Loucy (cell line): ENCODE measurements at regions not wholly inside any gene's neighbourhood (a gene's known extent, or its start where the extent isn't known, plus 50 kb on each side); places are given as distances from the start of the nearest gene placed in this dataset.

ENCODE experiments used
- H2AFZ ChIP-seq: fragments of 200-600 bp; sonication (generic); 2 replicates; pipeline ENCODE4 v1.6.0; 2016; ENCODE audit warnings: antibody characterized with exemption, mild to moderate bottlenecking, low read length, moderate library complexity
- H3F3A ChIP-seq: fragments of 200-600 bp; 2 replicates; pipeline ENCODE4 v1.6.0; 2016; ENCODE audit warnings: antibody characterized with exemption, low read depth, mild to moderate bottlenecking
- H3K27me3 ChIP-seq: fragments of 200-600 bp; sonication (generic); 2 replicates; pipeline ENCODE4 v1.6.1; 2014; ENCODE audit warnings: low read length, mild to moderate bottlenecking; ENCODE audit not compliant: insufficient read depth, poor library complexity, severe bottlenecking
- H3K36me3 ChIP-seq: fragments of 200-600 bp; sonication (generic); 2 replicates; pipeline ENCODE4 v1.6.1; 2016; ENCODE audit warnings: low read length; ENCODE audit not compliant: insufficient read depth
- H3K4me1 ChIP-seq: fragments of 200-600 bp; sonication (generic); 2 replicates; pipeline ENCODE4 v1.5.1; 2014; ENCODE audit warnings: low read length, mild to moderate bottlenecking; ENCODE audit not compliant: insufficient read depth, poor library complexity, severe bottlenecking
- H3K4me2 ChIP-seq: fragments of 200-600 bp; sonication (generic); 2 replicates; pipeline ENCODE4 v1.6.0; 2014; ENCODE audit warnings: antibody characterized with exemption, low read length, low read depth, mild to moderate bottlenecking; ENCODE audit not compliant: poor library complexity, severe bottlenecking
- H3K4me3 ChIP-seq: fragments of 200-600 bp; sonication (generic); 2 replicates; pipeline ENCODE4 v1.5.1; 2014; ENCODE audit warnings: low read length, mild to moderate bottlenecking, mixed read lengths; ENCODE audit not compliant: poor library complexity, severe bottlenecking
- H3K79me2 ChIP-seq: fragments of 200-600 bp; sonication (generic); 2 replicates; pipeline ENCODE4 v1.6.1; 2014; ENCODE audit warnings: low read length; ENCODE audit not compliant: insufficient read depth
- H3K9ac ChIP-seq: fragments of 200-600 bp; sonication (generic); 2 replicates; pipeline ENCODE4 v1.6.0; 2014; ENCODE audit warnings: mild to moderate bottlenecking, low read depth, low read length, moderate library complexity; ENCODE audit not compliant: poor library complexity, severe bottlenecking
- H3K9me2 ChIP-seq: fragments of 200-600 bp; sonication (generic); replicated peaks from 2 replicates; pipeline ENCODE4 v1.6.1; 2016; ENCODE audit warnings: low read depth, low read length, mixed read lengths
- H3K9me3 ChIP-seq: fragments of 200-600 bp; sonication (generic); 2 replicates; pipeline ENCODE4 v1.6.1; 2014; ENCODE audit warnings: mild to moderate bottlenecking, antibody characterized with exemption, low read length, low read depth; ENCODE audit not compliant: insufficient read depth
- H4K20me1 ChIP-seq: fragments of 200-600 bp; sonication (generic); 2 replicates; pipeline ENCODE4 v1.6.0; 2014; ENCODE audit warnings: antibody characterized with exemption, low read length, mild to moderate bottlenecking; ENCODE audit not compliant: insufficient read depth, poor library complexity, severe bottlenecking
- EZH2phosphoT487 ChIP-seq: fragments of 200-600 bp; IDR thresholded peaks from 2 replicates; pipeline ENCODE4 v1.6.1; 2018; ENCODE audit warnings: antibody characterized with exemption, mild to moderate bottlenecking, moderate library complexity, borderline replicate concordance
- TF ChIP-seq, protein P1 (sequence below): fragments of 200-600 bp; sonication (generic); conservative IDR thresholded peaks from 2 replicates; pipeline ENCODE4 v1.5.1; 2014; ENCODE audit warnings: mild to moderate bottlenecking, antibody characterized with exemption, low read length

DNA sequence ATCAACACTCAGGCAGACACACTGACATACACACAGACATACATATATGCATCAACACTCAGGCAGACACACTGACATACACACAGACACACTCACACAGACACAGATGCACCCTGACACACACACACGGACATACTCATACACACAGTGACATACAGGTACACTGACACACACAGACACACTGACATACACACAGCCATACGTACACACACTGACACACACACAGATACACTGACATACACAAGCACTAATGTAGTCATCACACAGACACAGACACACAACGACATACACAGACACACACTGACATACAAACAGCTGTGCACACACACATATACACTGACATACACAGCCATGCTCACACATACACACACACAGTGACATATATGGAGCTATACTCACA is 131.0 kb upstream of the CSF3R start:
- H2AFZ ChIP-seq = no peak overlapping the region
- no peak overlapping the region for H3K4me3 ChIP-seq
- no peak for TF ChIP-seq EZH2phosphoT487
- TF ChIP-seq, protein P1, sequence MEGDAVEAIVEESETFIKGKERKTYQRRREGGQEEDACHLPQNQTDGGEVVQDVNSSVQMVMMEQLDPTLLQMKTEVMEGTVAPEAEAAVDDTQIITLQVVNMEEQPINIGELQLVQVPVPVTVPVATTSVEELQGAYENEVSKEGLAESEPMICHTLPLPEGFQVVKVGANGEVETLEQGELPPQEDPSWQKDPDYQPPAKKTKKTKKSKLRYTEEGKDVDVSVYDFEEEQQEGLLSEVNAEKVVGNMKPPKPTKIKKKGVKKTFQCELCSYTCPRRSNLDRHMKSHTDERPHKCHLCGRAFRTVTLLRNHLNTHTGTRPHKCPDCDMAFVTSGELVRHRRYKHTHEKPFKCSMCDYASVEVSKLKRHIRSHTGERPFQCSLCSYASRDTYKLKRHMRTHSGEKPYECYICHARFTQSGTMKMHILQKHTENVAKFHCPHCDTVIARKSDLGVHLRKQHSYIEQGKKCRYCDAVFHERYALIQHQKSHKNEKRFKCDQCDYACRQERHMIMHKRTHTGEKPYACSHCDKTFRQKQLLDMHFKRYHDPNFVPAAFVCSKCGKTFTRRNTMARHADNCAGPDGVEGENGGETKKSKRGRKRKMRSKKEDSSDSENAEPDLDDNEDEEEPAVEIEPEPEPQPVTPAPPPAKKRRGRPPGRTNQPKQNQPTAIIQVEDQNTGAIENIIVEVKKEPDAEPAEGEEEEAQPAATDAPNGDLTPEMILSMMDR = no peak
- no peaks in the 10 kb centered on the region for H3K9me3 ChIP-seq
- no peaks in the 10 kb centered on the region for H3K4me1 ChIP-seq
- no peak overlapping the region for H3K9ac ChIP-seq
- H3K9me2 ChIP-seq = no peaks in the 10 kb centered on the region
- no peaks in the 10 kb centered on the region for H3K79me2 ChIP-seq
- no peaks in the 10 kb centered on the region for H4K20me1 ChIP-seq
- no peaks in the 10 kb centered on the region for H3F3A ChIP-seq
- H3K27me3 ChIP-seq = no peaks in the 10 kb centered on the region
- no peak overlapping the region for H3K4me2 ChIP-seq
- H3K36me3 ChIP-seq = no peaks in the 10 kb centered on the region

DNA sequence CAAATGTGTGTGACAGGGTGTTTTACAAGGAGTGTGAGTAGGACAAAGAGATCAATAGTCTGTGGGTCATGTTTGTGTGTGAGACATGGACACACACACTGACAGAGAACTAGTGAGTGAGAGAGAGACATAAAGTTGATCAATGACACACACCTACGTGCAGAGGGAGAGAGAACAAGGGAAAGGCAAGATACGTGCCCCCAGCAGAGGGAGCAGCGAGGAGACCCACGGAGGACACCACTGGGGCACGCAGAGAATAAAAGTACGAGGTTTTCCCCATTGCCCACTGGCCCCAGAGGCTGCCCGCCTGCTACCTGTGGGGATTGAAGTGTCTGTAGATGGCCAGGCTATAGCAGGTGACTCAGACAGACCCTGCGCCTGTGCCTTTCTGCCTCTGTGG is 130.2 kb upstream of the CSF3R start:
- no peaks in the 10 kb centered on the region for H3K4me1 ChIP-seq
- no peaks in the 10 kb centered on the region for H3K9me3 ChIP-seq
- H4K20me1 ChIP-seq = no peaks in the 10 kb centered on the region
- no peak overlapping the region for H3K4me2 ChIP-seq
- H3K9ac ChIP-seq = no peak overlapping the region
- no peak overlapping the region for H3K4me3 ChIP-seq
- no peaks in the 10 kb centered on the region for H3K79me2 ChIP-seq
- TF ChIP-seq, protein P1 = peak; percentile 46
- no peak for TF ChIP-seq EZH2phosphoT487
- H3K36me3 ChIP-seq = no peaks in the 10 kb centered on the region
- no peaks in the 10 kb centered on the region for H3F3A ChIP-seq
- H3K9me2 ChIP-seq = no peaks in the 10 kb centered on the region
- no peaks in the 10 kb centered on the region for H3K27me3 ChIP-seq
- H2AFZ ChIP-seq = no peak overlapping the region

DNA sequence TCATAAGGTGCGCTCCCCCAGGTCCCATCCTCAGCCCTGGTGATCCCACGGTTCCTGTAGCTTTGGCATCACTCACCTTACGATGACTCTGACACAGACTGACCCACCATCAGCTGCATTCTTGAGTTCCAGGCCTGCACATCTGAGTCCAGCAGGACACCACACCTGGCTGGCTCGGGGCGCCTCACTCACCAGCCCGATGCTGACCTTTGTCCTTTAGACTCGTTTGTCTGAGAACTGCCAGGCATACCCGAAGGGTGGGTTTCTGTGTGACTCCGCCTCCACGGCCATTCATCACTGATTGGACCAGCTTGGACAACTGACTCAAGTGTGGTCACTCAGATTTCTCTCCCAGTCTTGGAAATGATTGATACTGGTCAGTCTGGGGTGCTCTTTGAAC is 129.4 kb upstream of the CSF3R start:
- no peaks in the 10 kb centered on the region for H3K36me3 ChIP-seq
- no peaks in the 10 kb centered on the region for H3K27me3 ChIP-seq
- H3K9me2 ChIP-seq = no peaks in the 10 kb centered on the region
- no peak overlapping the region for H3K4me3 ChIP-seq
- H3K79me2 ChIP-seq = no peaks in the 10 kb centered on the region
- H3K4me2 ChIP-seq = no peak overlapping the region
- H3K4me1 ChIP-seq = no peaks in the 10 kb centered on the region
- no peaks in the 10 kb centered on the region for H3F3A ChIP-seq
- no peak overlapping the region for H2AFZ ChIP-seq
- no peaks in the 10 kb centered on the region for H3K9me3 ChIP-seq
- H4K20me1 ChIP-seq = no peaks in the 10 kb centered on the region
- TF ChIP-seq, protein P1 = no peak
- no peak for TF ChIP-seq EZH2phosphoT487
- no peak overlapping the region for H3K9ac ChIP-seq
